Endothelial cell of umbilical vein (primary cell): ENCODE measurements at regions not wholly inside any gene's neighbourhood (a gene's known extent, or its start where the extent isn't known, plus 50 kb on each side); places are given as distances from the start of the nearest gene placed in this dataset.

Experiments
- CTCF ChIP-seq, 2 donors: IDR thresholded peaks; 1 replicate in 1 of 2; 2 replicates in 1 of 2; pipeline ENCODE4 v1.5.1; 2011; ENCODE audit warnings: low read length in 2 of 2, mild to moderate bottlenecking in 2 of 2, moderate library complexity in 2 of 2, control low read depth in 1 of 2, inconsistent platforms in 1 of 2, low read depth in 1 of 2; ENCODE audit not compliant: insufficient read depth in 1 of 2; ENCODE audit errors: extremely low read depth in 1 of 2
- EZH2 ChIP-seq: IDR thresholded peaks from 2 replicates; pipeline ENCODE4 v1.6.1; 2012; ENCODE audit warnings: borderline replicate concordance, low read depth, mild to moderate bottlenecking, moderate library complexity, low read length, inconsistent platforms; ENCODE audit not compliant: severe bottlenecking
- POLR2A ChIP-seq: IDR thresholded peaks from 2 replicates; pipeline ENCODE4 v1.6.1; 2012; ENCODE audit warnings: low read depth, mild to moderate bottlenecking, control low read depth, low read length
- POLR2AphosphoS5 ChIP-seq: IDR thresholded peaks from 2 replicates; pipeline ENCODE4 v1.6.1; 2012; ENCODE audit warnings: low read depth, mild to moderate bottlenecking, control low read depth, low read length, moderate library complexity; ENCODE audit not compliant: insufficient read depth
- TF ChIP-seq, protein P1 (sequence below): IDR thresholded peaks from 2 replicates; pipeline ENCODE4 v1.6.1; 2011; ENCODE audit not compliant: insufficient read depth, insufficient read length

DNA sequence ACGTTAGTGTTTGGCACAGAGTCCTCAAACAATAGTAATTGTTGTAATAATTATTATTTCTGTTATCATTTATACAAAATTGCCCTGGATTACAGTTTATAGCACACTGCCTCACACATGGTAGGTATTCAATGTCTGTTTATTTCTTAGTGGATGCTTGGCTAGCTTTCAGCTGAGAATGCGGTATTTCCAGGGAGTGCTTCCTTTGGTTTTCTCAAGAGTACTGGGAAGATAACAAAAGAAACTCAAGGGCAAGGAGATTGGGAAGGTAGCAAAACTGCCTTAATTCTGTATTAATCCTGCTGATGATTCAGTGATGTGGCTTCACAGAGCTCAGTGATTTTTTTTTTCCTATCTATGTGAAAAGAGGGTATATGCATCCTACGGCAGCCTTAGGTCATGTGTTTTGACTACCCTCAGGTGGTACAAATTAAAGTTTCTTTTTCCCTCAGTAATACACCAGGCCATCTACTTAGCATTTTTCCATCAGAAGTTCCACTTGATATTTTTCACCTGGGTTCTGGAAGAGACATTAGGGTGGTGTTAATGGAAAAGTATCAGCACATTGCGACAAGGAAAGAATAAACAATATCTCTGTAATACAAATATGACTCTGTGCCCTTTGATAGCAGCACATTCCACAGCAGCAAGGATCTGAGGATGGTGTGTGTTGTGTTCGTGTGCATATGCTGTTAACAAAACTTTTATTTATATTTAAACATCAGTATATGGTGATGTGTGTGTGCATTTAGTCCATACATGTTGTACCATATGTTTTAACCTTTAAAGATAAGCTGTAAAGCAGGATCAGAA is 124.3 kb upstream of the RASGEF1B start:
- no peak for TF ChIP-seq POLR2AphosphoS5
- no peak for TF ChIP-seq CTCF (IDR thresholded peaks at IDR 0.05; ENCODE audit: extremely low read depth in 1 of 2, insufficient read depth in 1 of 2, low read depth in 1 of 2, low read length in 2 of 2)
- TF ChIP-seq, protein P1, sequence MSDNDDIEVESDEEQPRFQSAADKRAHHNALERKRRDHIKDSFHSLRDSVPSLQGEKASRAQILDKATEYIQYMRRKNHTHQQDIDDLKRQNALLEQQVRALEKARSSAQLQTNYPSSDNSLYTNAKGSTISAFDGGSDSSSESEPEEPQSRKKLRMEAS: no peak
- no peak for TF ChIP-seq EZH2
- TF ChIP-seq POLR2A: no peak
